ENCODE measurements at regions not wholly inside any gene's neighbourhood (a gene's known extent, or its start where the extent isn't known, plus 50 kb on each side); places are given as distances from the start of the nearest gene placed in this dataset.

- no peak for DNase-seq
These were observed 184.2 kb downstream of the MN1 start for GRCh38 chr22:27617214-27617881.

- no peak for DNase-seq
These were observed 181.0 kb downstream of the MN1 start for GRCh38 chr22:27620367-27621154.

GRCh38 chr22:27621486-27622070 lies 180.0 kb downstream of the MN1 start:
- DNase-seq = no peak

GRCh38 chr22:27624042-27624441 lies 177.5 kb downstream of the MN1 start:
- no peak for DNase-seq

- DNase-seq = no peak
These were observed 176.9 kb downstream of the MN1 start for GRCh38 chr22:27624705-27625104.

- DNase-seq = no peak
These were observed 175.5 kb downstream of the MN1 start for GRCh38 chr22:27625769-27626674.

GRCh38 chr22:27626675-27627443 lies 174.7 kb downstream of the MN1 start:
- no peak for DNase-seq

- no peak for DNase-seq
These were observed 174.1 kb downstream of the MN1 start for GRCh38 chr22:27627444-27627833.

GRCh38 chr22:27627901-27628300 lies 173.7 kb downstream of the MN1 start:
- no peak for DNase-seq

- no peak for DNase-seq
These were observed 173.2 kb downstream of the MN1 start for GRCh38 chr22:27628341-27628740.

- no peak for DNase-seq
These were observed 172.5 kb downstream of the MN1 start for GRCh38 chr22:27628891-27629631.

GRCh38 chr22:27629908-27630673 lies 171.5 kb downstream of the MN1 start:
- no peak for DNase-seq

GRCh38 chr22:27630754-27631153 lies 170.8 kb downstream of the MN1 start:
- DNase-seq = no peak

- no peak for DNase-seq
These were observed 169.9 kb downstream of the MN1 start for GRCh38 chr22:27631641-27632040.

GRCh38 chr22:27632451-27633295 lies 168.9 kb downstream of the MN1 start:
- no peak for DNase-seq

GRCh38 chr22:27633296-27633871 lies 168.2 kb downstream of the MN1 start:
- DNase-seq = no peak

- DNase-seq = no peak
These were observed 167.4 kb downstream of the MN1 start for GRCh38 chr22:27634043-27634740.

GRCh38 chr22:27635435-27635834 lies 166.1 kb downstream of the MN1 start:
- DNase-seq = no peak

- no peak for DNase-seq
These were observed 165.7 kb downstream of the MN1 start for GRCh38 chr22:27635852-27636251.

All from activated effector memory CD4-positive, alpha-beta T cell treated with anti-CD3 and anti-CD28 coated beads, Interleukin-2, amount 50 U/mL, for 16 hours (primary cell).